H9 (cell line): ENCODE measurements at regions not wholly inside any gene's neighbourhood (a gene's known extent, or its start where the extent isn't known, plus 50 kb on each side); places are given as distances from the start of the nearest gene placed in this dataset.

ENCODE experiments used
- DNase-seq: peaks from one replicate; pipeline ENCODE4 v3.0.0-alpha.2; 2017
- H2AFZ ChIP-seq: one replicate; pipeline ENCODE4 v1.6.1; 2013; ENCODE audit warnings: mild to moderate bottlenecking, low read length, control low read depth, moderate library complexity
- H2AK5ac ChIP-seq: 2 replicates; pipeline ENCODE4 v1.6.1; 2013; ENCODE audit warnings: low read length, control low read depth, mixed read lengths; ENCODE audit not compliant: insufficient read length
- H2BK120ac ChIP-seq: one replicate; pipeline ENCODE4 v1.6.1; 2013; ENCODE audit warnings: low read depth, mild to moderate bottlenecking, low read length, control low read depth, inconsistent platforms; ENCODE audit not compliant: poor library complexity, severe bottlenecking
- H2BK12ac ChIP-seq: 2 replicates; pipeline ENCODE4 v1.6.1; 2013; ENCODE audit warnings: low read length, control low read depth, mixed read lengths, low read depth; ENCODE audit not compliant: insufficient read length
- H2BK15ac ChIP-seq: 2 replicates; pipeline ENCODE4 v1.6.1; 2013; ENCODE audit warnings: low read depth, low read length, control low read depth
- H2BK20ac ChIP-seq: one replicate; pipeline ENCODE4 v1.6.1; 2013; ENCODE audit warnings: low read depth, mild to moderate bottlenecking, low read length, control low read depth, inconsistent platforms; ENCODE audit not compliant: poor library complexity, severe bottlenecking
- H2BK5ac ChIP-seq: 2 replicates; pipeline ENCODE4 v1.6.1; 2013; ENCODE audit warnings: low read length, control low read depth, mixed read lengths; ENCODE audit not compliant: insufficient read length
- H3K14ac ChIP-seq: 2 replicates; pipeline ENCODE4 v1.6.1; 2013; ENCODE audit warnings: low read length, control low read depth; ENCODE audit not compliant: insufficient read depth
- H3K18ac ChIP-seq: 2 replicates; pipeline ENCODE4 v1.6.1; 2013; ENCODE audit warnings: low read depth, mild to moderate bottlenecking, mixed read lengths, low read length, control low read depth; ENCODE audit not compliant: insufficient read length
- H3K23ac ChIP-seq: 2 replicates; pipeline ENCODE4 v1.6.1; 2013; ENCODE audit warnings: low read length, control low read depth, mixed read lengths, low read depth; ENCODE audit not compliant: insufficient read length
- H3K23me2 ChIP-seq: 2 replicates; pipeline ENCODE4 v1.6.1; 2013; ENCODE audit warnings: low read depth, mild to moderate bottlenecking, mixed read lengths, low read length, control low read depth; ENCODE audit not compliant: insufficient read length, poor library complexity, severe bottlenecking
- H3K27ac ChIP-seq: 2 replicates; pipeline ENCODE4 v1.5.1; 2013; ENCODE audit warnings: low read length, control low read depth, mixed read lengths, low read depth; ENCODE audit not compliant: insufficient read length
- H3K27me3 ChIP-seq: 2 replicates; pipeline ENCODE4 v1.6.1; 2013; ENCODE audit warnings: low read length, control low read depth, inconsistent platforms; ENCODE audit not compliant: insufficient read depth
- H3K4ac ChIP-seq: 2 replicates; pipeline ENCODE4 v1.6.1; 2013; ENCODE audit warnings: low read depth, mild to moderate bottlenecking, control low read depth, inconsistent platforms, low read length, moderate library complexity
- H3K4me1 ChIP-seq: 2 replicates; pipeline ENCODE4 v1.6.1; 2013; ENCODE audit warnings: low read length, control low read depth, inconsistent platforms; ENCODE audit not compliant: insufficient read depth
- H3K4me2 ChIP-seq: 2 replicates; pipeline ENCODE4 v1.6.1; 2013; ENCODE audit warnings: low read length, control low read depth, mixed read lengths; ENCODE audit not compliant: insufficient read length, insufficient read depth
- H3K56ac ChIP-seq: 2 replicates; pipeline ENCODE4 v1.6.1; 2013; ENCODE audit warnings: low read depth, mild to moderate bottlenecking, mixed read lengths, low read length, control low read depth; ENCODE audit not compliant: insufficient read length
- H3K79me1 ChIP-seq: 2 replicates; pipeline ENCODE4 v1.6.1; 2013; ENCODE audit warnings: low read depth, mild to moderate bottlenecking, moderate library complexity, low read length, control low read depth, inconsistent platforms; ENCODE audit not compliant: insufficient read depth, poor library complexity, severe bottlenecking
- H3K79me2 ChIP-seq: 2 replicates; pipeline ENCODE4 v1.6.1; 2013; ENCODE audit warnings: low read length, control low read depth, inconsistent platforms; ENCODE audit not compliant: insufficient read depth
- H3K9ac ChIP-seq: 2 replicates; pipeline ENCODE4 v1.6.1; 2013; ENCODE audit warnings: low read length, control low read depth, mixed read lengths; ENCODE audit not compliant: insufficient read length; ENCODE audit errors: extremely low read depth
- H3K9me3 ChIP-seq: one replicate; pipeline ENCODE4 v1.6.1; 2013; ENCODE audit warnings: low read depth, low read length, inconsistent platforms; ENCODE audit not compliant: control insufficient read depth
- H3T11ph ChIP-seq: one replicate; pipeline ENCODE4 v1.6.1; 2013; ENCODE audit warnings: mild to moderate bottlenecking, low read length, control low read depth, inconsistent platforms
- H4K20me1 ChIP-seq: one replicate; pipeline ENCODE4 v1.6.1; 2013; ENCODE audit not compliant: control insufficient read depth, insufficient read length, insufficient read depth
- H4K5ac ChIP-seq: 2 replicates; pipeline ENCODE4 v1.6.1; 2013; ENCODE audit warnings: low read depth, mild to moderate bottlenecking, mixed read lengths, low read length, control low read depth; ENCODE audit not compliant: insufficient read length
- H4K8ac ChIP-seq: replicated peaks from 2 replicates; pipeline ENCODE4 v1.6.1; 2013; ENCODE audit warnings: low read length, control low read depth, mixed read lengths, low read depth; ENCODE audit not compliant: insufficient read length
- H4K91ac ChIP-seq: 2 replicates; pipeline ENCODE4 v1.6.1; 2013; ENCODE audit warnings: low read depth, mild to moderate bottlenecking, moderate library complexity, mixed read lengths, low read length, control low read depth; ENCODE audit not compliant: insufficient read length
- H3K27ac Mint-ChIP-seq, 3 experiments: 2 replicates in 2 of 3; 3 replicates in 1 of 3; pipeline ENCODE4 v1.8.0; 2020 to 2021; ENCODE audit warnings: mixed read lengths in 3 of 3, mild to moderate bottlenecking in 1 of 3, moderate library complexity in 1 of 3
- H3K27me3 Mint-ChIP-seq: 2 replicates; pipeline ENCODE4 v1.8.0; 2021; ENCODE audit warnings: low read depth, mild to moderate bottlenecking, moderate library complexity, mixed read lengths
- H3K36me3 Mint-ChIP-seq, 3 experiments: 2 replicates in 2 of 3; 3 replicates in 1 of 3; pipeline ENCODE4 v1.8.0; 2020 to 2021; ENCODE audit warnings: low read depth in 3 of 3, mixed read lengths in 3 of 3; ENCODE audit not compliant: insufficient read depth in 1 of 3
- H3K4me1 Mint-ChIP-seq, 2 experiments: 2 replicates each; pipeline ENCODE4 v1.8.0; 2020; ENCODE audit warnings: mixed read lengths in 2 of 2
- H3K4me3 Mint-ChIP-seq, 2 experiments: 2 replicates in 1 of 2; 3 replicates in 1 of 2; pipeline ENCODE4 v1.8.0; 2020 to 2021; ENCODE audit warnings: mild to moderate bottlenecking in 2 of 2, mixed read lengths in 2 of 2, moderate library complexity in 1 of 2
- H3K9me3 Mint-ChIP-seq, 2 experiments: 2 replicates in 1 of 2; 3 replicates in 1 of 2; pipeline ENCODE4 v1.8.0; 2020; ENCODE audit warnings: mild to moderate bottlenecking in 2 of 2, mixed read lengths in 2 of 2, moderate library complexity in 1 of 2
- CTCF ChIP-seq: fragments of 200-600 bp; sonication (generic); conservative IDR thresholded peaks from 3 replicates; pipeline ENCODE4 v1.8.0; 2021; ENCODE audit warnings: antibody characterized with exemption, mild to moderate bottlenecking
- WGBS: extraction: QIAGEN DNeasy Blood & Tissue Kit; methylation state at CpG from one replicate; pipeline ENCODE4 v1.1.7; 2013; ENCODE audit warnings: missing lambda C conversion rate, low lambda C conversion rate, mixed read lengths; ENCODE audit not compliant: insufficient read length; ENCODE audit errors: extremely low coverage; 5-methylcytosine and 5-hydroxymethylcytosine counted together

GRCh38 chr5:164487939-164488338 lies 982.5 kb downstream of the MAT2B start:
- no CpG with 5 or more reads among the region's 2 CpGs for WGBS
- Mint-ChIP-seq H3K9me3 (no peaks in the 10 kb centered on the region; a peak in 1 of 5 replicates), H3K4me1 (no peaks in the 10 kb centered on the region)

More at GRCh38 chr5:164487939-164488338, 982.5 kb downstream of the MAT2B start:
- Histone ChIP-seq H3K23me2 (no peaks in the 10 kb centered on the region), H4K8ac (no peak overlapping the region), H3K27ac (no peak overlapping the region), H3K14ac (no peak overlapping the region), H3K27me3 (no peaks in the 10 kb centered on the region), H4K20me1 (no peaks in the 10 kb centered on the region), H3K79me1 (no peaks in the 10 kb centered on the region), H3T11ph (no peak overlapping the region), H2BK120ac (no peak overlapping the region), H3K4me2 (no peak overlapping the region), H3K18ac (no peak overlapping the region), H3K23ac (no peak overlapping the region), H3K79me2 (no peaks in the 10 kb centered on the region), H3K9me3 (no peaks in the 10 kb centered on the region), H2AK5ac (no peak overlapping the region), H2BK12ac (no peak overlapping the region), H4K5ac (no peak overlapping the region), H3K4ac (no peak overlapping the region), H2BK20ac (no peak overlapping the region), H2BK15ac (no peak overlapping the region), H3K56ac (no peak overlapping the region), H3K4me1 (no peaks in the 10 kb centered on the region), H3K9ac (no peak overlapping the region), H4K91ac (no peak overlapping the region), H2AFZ (no peak overlapping the region), H2BK5ac (no peak overlapping the region)
- Mint-ChIP-seq H3K27ac (no peak overlapping the region), H3K4me3 (no peak overlapping the region), H3K36me3 (peaks cover 0 to 4% (median 0%) of the 10 kb centered on the region in 3 experiments; a peak in 2 of 7 replicates), H3K27me3 (no peaks in the 10 kb centered on the region)
- DNase-seq = no peak
- TF ChIP-seq CTCF = no peak
